ENCODE measurements at regions not wholly inside any gene's neighbourhood (a gene's known extent, or its start where the extent isn't known, plus 50 kb on each side); places are given as distances from the start of the nearest gene placed in this dataset.

DNA sequence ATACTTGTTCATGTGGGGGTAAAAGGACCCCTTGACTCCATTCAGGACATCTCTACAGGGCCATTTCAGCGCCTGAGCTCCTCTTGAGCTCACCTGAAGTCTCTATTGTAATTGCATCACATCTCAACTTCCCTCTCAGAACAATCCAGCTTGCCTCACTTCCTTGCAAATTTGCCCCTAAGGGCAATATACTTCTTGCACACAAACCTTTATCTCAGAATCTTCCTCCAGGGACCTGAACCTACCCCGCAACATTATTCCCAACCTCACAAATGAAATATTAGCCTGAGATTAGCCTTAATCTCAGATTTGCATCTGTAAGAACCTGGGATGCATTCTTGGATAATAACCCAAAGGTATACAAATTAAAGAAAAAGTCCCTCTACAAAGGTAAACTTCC, 159.2 kb downstream of the DRD1 start:
- no peak for DNase-seq

DNA sequence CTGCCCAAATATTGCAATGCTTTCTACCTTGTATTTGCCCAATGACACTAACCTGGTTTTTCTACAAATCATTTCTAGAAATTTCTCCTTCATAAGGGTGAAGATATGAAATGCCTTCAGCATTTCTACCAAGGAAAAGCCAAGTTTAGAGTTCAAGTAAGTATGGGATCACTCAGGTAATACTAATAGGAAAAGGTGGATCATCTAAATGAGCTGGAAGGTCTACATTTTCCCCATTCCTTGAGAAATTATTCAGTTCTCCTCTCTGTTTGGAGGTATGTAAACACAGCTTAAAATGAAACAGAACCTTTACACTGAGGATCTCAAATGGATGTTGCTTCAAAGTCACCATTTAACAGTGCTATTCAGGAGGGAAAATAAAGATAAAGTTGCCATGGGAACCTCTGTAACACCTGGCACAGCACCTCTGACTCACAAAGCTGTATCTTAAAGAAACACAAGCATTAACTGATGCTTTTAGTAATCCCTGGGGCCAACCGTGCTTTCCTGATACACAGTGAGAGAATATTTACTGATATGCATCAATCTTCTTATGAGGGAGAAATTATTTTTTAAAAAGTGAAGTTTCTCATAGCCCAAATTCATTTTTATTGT, 161.3 kb downstream of the DRD1 start:
- no peak for DNase-seq

DNA sequence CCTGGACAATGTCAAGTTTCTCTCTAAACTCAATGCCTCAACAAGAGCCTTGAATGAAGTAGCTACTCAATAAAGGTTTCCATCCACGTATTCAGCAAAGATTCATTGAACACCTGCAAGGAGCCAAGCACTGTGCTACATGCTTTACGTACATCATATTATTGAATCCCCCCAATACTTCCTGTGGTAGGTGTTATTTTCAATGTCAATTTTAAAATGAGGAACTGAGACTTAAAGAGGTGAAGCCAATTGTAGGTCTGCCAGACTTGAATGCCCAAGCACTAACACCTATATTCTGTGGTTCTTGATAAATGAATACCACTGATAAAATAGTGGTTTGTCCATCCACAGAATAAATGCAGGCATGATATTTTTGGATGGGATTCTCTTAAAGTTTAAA, 162.3 kb downstream of the DRD1 start:
- no peak for DNase-seq

DNA sequence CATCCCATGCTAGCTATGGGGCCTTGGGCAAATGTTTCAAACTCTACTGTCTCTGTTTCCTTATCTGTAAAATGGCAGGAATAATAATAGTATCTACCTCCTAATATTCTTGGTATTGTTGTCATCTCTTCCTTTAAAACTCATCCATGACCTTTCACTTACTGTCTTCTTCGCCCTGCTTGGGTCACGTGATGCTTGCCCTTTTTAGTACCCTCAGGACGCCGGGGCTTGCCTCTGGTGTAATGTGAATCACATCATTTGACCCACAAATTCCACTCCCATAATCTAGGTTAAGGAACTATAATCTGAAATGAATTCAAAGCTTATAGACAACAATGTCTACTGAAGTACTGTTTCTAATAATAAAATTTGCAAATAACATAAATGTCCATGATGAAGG, 162.7 kb downstream of the DRD1 start:
- DNase-seq: no peak

DNA sequence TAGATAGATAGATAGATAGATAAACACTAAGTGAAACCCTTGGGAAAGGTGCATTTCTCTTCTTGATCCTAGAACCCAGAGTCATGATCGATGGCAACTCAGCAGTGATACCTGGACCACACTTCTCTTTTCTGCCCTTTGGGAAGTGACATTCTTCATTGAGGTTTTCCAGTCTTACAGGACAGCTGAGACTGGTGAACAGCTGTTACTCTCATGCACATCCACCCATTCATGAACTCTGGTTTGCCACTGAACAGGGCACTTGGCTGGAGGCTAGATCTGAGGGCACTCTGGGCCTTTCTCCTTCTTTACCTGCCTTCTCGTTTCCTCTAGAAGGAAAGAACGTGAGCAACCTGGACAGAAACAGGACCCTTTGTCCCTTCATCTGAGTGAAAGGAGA, 164.5 kb downstream of the DRD1 start:
- DNase-seq: no peak

DNA sequence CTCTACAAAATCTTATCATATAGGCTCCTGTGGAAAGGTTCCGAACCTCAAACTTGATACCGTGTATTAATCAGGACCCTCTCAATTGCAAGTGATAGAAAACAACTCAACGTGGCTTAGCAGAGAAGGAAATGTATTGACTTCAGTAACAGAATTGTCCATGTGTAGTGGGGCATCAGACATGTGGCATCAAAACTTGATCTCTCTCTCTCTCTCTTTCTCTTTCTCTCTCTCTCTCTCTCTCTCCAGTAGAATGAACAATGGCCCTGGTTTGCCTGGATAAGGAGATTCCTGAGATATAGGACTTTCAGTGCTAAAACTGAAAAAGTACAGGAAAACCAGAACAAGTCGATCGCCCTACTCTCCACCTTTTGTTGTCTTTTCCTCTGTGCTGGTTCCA, 168.2 kb downstream of the DRD1 start:
- no peak for DNase-seq

DNA sequence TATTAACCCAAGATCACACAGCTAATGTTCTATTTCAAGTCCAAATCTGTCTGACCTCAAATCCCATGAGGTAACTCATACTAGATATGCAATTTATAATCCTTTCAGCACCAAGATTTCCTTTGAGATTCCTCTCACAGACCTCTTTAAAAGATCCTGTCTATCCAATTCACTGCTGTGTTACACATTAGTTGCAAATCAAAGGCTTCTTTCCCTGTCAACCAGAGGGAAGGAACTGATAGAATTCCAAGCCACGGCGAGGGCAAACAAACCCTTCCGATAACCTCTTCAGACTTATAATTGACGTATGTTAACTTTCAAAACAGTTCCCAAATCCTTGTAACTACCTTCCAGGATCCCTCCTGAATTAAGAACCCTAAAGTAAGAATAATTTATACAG, 168.9 kb downstream of the DRD1 start:
- DNase-seq: peak; percentile 43

DNA sequence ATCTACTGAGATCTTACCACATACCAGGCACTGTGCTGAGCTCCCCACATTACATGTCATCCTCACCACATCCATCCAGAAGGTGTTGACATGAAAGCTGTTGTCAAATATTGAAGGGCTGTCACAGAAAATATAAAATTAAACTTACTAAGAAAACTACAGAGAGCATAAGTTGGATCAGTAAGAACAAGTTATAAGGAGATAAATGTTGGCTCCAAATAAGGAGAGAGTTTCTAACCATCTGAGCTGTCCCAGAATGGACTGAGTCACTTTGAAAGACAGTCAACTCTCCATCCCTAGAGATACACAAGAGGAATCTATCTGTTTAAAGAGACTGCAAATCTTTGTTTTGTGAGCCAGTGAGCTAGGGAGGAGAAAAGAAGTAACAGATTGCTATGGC, 169.8 kb downstream of the DRD1 start:
- peak; percentile 44 for DNase-seq

DNA sequence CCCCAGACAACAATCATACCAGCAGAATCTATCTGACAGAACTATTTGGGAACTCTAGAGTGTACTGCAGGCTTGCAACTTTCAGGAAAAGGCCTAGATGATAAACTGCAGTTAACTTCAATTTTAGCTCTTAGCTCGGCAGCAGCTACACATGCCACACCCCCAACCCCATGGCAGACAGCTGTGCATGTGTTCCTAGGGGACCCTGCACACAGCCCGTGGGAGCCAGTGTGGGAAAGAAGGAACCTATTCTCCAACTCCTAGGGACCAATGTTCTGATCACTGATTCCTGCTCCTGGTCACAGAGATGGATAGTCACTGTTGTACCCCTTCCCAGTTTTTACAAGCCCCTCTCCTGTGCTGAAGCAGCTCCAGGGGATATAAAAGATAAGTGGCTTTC, 179.6 kb downstream of the DRD1 start:
- DNase-seq: no peak

DNA sequence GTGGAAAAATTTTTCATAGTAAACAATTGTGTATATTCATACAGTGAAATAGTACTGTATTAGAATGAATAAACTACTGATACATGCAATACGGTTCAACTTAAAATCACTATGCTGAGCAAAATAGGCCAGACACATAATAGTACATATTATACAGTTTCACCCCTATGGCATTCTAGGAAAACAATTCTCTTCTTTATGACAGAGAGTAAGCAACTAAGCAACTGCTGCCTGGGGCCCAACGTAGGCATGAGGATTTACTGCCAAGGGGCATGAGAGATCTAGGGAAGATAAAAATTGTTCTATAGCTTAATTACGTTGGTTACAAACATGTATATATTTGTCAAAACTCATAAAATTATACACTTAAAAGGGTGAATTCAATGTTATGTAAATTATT, 180.2 kb downstream of the DRD1 start:
- DNase-seq: no peak

DNA sequence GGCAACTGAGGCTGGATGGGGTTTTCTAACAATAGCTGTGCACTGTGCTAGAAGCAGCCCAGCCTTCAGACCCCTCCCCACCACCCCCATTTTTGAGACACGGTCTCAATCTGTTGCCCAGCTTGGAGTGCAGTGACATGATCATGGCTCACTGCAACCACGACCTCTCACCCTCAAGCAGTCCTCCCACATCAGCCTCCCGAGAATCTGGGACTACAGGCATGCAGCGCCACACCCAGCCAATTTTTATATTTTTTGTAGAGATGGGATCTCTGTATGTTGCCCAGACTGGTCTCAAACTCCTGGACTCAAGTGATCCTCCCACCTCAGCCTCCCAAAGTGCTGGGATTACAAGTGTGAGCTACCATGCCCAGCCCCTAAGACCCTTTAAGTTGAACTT, 182.5 kb downstream of the DRD1 start:
- DNase-seq: no peak

DNA sequence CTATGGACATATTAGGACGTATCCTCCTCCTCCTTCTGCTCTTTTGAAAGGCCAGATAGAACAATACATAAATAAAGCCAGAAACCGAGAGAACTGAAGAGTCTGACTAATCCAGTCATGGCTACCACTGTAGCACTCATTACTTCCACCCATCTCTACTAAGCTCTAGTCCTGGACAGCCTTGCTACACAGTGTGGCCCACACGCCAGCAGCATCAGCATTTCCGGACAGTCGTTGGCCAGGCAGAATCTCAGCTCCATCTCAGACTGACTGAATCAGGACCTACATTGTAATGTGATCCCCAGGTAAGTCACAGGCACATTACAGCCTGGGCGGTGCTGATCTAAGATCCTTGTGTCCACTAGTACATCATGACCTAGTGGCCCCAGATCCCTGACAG, 182.9 kb downstream of the DRD1 start:
- no peak for DNase-seq

DNA sequence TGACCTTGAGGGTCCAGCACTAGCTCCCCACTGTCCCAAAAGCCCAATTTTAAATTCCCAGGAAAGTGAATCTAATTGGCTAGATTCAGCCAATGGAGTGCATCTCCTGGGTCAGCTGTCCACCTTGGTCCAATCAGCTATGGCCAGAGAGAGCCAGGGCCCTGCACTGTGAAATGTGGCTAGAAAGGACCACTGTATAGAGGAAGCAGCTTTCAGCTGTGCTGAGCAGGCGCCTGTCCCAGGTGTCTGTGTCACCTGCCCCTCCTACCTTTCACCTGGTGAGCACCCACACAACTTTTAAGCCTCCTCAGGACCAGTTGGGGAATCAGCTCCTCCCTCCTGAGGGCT, 186.2 kb downstream of the DRD1 start:
- DNase-seq: no peak

DNA sequence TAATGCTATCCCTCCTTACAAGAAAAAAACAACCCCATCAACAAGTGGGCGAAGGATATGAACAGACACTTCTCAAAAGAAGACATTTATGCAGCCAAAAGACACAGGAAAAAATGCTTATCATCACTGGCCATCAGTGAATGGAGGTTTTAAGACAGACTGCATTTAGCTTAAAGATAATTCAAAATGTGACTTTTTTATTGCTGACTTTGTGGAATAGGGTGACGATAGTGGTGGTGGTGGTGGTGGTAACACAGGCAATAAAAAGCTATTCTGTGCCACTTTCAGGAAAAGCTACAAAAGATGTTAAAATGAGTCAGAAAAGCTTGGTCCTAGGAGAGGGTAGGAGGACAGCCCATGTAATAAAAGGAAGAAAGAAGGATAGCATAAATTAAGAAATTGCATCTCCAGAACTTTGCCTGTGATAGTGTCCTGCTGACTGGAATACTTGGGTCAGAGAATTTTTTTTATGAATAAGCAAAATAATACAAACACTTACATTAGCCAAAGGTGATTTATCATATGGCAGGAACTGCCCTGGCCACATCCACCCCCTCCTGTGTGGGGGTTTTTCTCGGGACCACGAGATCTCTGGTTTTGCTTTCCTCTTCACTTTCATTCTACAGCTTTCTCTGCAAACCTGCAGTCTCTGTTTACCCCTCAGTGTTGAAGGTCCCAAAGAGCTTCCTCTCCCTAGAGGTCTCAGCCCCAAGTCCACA, 186.7 kb downstream of the DRD1 start:
- DNase-seq: no peak

DNA sequence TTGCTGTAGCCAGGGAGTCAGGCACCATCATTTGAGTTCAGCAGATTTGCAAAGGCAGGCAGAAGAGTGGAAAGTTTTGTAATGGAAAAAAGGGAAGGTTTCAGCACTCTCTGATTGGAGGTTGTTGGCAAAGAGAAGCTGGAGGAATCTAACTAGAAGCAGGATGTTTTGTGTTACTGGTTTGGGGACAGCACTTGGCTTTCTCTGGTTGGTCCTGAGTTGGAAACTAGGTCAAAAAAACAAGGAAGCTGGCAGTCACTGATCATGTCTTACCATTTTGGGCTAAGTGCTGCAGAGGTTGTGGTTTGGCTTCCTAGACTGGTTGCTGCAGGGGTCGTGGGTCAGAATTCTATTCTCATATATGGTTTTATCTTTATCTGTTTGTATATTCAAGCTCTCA, 189.8 kb downstream of the DRD1 start:
- peak; percentile 83 for DNase-seq

DNA sequence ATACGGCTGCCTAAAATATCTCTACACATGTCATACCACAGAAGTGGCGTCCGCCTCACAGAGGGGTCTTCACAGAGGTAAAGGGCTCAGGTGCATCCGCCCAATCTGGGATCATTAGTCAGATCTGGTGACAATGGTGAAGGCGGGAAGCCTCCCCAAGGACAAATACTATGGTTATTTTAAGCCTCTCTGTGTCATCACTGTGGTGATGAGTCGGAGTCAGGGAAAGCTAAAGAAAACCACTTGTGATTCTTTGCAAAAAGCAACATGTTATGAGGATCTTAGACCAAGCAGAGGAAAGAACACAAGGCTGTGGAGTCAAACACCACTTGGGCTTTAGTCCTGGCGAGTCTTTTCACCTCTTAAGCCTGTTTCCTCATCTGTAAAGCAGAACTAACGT, 190.4 kb downstream of the DRD1 start:
- DNase-seq: peak; percentile 34

DNA sequence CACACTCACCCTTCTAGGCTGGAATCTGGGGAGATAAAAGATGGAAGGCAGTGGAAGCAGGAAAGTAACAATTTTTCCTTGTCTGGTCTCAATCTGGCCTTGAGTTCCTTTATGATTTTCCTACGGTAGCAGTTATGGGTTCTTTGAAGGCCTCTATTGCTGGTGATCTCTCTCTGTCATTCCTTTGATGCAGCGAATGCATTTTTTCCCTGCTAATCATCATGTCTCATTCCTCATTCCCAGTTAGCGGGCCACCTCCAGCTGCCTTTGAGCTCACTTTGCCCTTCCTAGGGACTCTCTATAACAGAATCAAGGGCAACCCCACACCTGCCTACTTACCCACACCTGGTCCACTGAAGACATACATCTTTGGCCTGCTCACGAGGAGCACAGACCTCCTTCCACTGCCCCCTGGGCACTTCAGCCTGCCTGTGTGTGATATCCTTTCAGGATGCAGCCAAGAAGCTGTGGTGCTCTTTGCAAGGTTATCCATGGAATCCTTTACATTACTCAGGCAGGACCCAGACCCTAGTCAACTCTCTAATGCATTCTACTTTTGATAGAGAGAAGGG, 191.7 kb downstream of the DRD1 start:
- peak; percentile 42 for DNase-seq

DNA sequence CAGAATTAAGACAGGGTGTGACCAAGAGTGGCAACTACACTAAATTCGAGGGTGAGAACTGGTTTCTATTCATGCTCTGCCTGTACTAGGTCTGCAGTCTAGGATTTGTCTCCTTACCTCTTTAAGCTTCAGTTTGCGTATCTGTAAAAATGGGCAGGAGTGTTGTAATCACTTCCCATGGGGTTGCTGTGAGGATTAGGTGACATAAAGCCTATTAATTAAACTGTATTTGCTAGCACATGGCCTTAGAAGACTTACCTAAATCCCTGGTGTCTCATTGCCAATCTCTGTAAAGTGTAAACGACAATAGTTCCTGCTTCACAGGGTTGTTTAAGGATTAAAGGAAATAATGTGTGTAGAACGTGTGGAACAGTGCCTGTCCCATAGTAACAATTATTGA, 193.6 kb downstream of the DRD1 start:
- DNase-seq: no peak

DNA sequence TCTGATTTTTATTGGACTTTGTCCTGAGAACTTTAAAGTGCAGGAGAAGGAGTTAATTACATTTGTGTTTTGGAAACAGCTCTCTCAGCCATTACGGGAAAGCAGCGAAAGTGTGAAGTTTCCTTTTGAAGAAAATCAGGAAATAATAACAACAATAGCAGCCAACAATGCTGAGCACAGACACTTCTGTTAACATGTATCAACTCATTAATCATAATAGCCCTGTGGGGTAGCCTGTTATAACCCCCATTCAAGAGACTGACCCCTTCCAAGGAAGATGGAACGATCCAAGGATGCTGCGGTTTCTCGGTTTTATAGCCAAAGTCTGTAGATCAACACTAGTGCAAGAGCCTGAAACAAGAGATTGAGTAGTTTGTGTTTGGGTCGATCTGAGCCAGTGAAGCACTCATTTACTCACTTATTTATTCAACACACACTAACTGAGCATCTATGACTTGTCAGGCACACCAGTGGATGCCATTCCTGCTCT, 195.5 kb downstream of the DRD1 start:
- DNase-seq: no peak

DNA sequence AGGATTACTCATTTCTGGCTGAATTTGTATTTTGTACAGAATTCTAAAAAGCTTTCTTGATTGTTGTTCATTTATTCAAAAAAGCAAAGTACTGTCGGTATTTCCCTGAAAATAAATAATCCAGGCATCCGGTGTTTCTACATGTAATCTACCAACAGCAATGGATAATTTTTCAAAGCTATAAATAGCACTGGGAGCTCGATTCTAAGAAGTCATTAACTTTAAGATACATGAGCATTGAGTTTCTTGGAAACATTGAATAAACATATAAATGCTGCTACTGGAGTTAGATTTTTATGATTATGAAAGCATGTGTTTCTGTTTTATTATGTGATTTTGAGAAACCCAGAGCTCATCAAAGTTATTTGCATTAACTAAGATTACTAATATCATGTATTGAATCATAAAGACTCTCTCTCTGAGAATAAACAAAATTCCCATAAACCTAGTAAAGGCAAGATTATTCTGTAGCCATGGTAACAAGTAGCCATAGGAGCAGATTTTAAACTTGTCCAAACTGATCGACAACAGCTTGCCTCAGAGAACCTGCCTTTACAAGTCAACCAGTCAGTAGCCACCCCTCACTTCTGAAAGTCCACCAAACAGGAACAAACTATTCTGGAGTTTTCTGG, 197.0 kb downstream of the DRD1 start:
- DNase-seq: no peak

DNA sequence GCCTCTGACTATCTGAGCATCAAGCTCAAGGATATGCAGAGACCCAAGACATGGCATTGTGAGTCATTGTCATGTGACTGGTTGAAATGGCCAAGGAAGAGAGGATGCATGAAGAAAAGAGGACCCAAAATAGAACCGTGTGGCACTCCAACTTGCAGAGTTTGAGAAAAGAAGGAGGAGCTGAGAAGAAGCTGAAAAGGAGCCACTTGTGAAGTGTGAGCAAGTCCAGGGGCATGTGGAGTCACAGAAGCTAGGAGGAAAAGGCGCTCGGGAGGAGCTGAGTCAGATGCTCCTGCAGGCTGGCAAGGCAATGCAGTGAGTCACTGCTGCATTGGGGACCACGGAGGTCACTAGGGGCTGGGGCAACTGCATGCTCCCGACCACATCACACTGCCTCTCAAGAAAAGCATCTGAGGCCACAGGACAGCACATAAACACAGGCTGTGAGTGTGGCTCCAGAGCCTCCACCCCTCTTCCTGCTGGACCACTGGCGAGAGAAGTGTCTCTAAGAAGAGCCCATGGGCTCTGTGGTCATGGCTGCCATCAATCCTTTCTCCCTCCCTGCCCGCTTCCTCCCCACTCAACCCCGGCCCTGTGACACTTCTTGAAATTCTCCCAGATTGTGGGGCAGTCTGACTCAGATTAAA, 197.6 kb downstream of the DRD1 start:
- peak; percentile 97 for DNase-seq

DNA sequence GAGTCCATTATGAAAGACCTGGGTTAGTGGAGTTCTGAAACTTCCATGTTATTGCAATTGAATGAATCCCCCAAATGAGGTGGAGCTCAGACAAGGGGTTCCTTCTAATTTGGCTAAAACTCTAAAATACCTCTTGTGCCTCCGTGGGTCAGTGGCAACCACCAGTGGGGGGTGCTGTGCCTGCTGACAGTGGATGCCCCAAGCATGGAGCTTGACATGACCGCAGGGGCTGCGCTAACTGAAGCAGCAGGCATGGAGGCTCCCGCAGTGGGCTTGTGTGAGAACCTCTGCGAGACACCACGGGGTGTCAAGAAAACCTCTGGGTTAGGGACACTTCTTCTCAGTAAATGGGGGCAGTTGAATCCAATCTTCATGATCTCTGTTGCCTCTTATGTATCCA, 200.5 kb downstream of the DRD1 start:
- DNase-seq: no peak

DNA sequence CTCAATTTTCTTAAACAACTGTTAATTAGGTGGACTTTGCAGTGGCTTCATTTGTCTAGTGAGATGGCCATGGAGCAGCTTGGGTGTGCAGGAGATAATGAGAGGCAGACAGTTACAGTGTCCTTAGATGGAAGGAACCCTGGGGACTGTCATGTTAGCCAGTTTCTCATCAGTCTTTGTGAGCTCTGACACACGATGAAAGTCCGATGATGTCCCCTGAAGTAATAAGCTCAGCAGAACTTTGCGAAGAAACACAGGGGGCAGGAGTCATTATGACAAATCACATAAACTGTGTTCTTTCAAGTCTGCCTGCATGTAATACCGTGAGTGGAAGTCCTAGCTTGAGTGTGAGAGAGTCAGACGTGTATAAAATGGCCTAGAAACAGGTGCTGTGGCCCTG, 201.8 kb downstream of the DRD1 start:
- no peak for DNase-seq
